Right lobe of liver (tissue), 4 donors: ENCODE measurements at regions not wholly inside any gene's neighbourhood (a gene's known extent, or its start where the extent isn't known, plus 50 kb on each side); places are given as distances from the start of the nearest gene placed in this dataset.

Experiments used
- CTCF ChIP-seq, 4 donors: fragments of 200-600 bp in 3 of 4; fragments of 450-650 bp in 1 of 4; IDR thresholded peaks; one replicate each; pipeline versions ENCODE4 v1.5.1 to v1.8.0; 2016 to 2022; ENCODE audit warnings: antibody characterized with exemption in 4 of 4, mild to moderate bottlenecking in 2 of 4
- POLR2A ChIP-seq: fragments of 450-650 bp; IDR thresholded peaks from one replicate; pipeline ENCODE4 v1.6.1; 2017; ENCODE audit warnings: antibody characterized with exemption, mild to moderate bottlenecking
- donor health status: DM: no; HTN: no; CAD: no.
- donor health status: DM: no; HTN: no; CAD: no.
- donor health status: DM: no; HTN: yes; CAD: no.

GRCh38 chr9:25396828-25397227, 281.4 kb downstream of the TUSC1 start:
- TF ChIP-seq CTCF (IDR thresholded peaks at IDR 0.05) (no peak), POLR2A (no peak)
